ENCODE measurements at regions not wholly inside any gene's neighbourhood (a gene's known extent, or its start where the extent isn't known, plus 50 kb on each side); places are given as distances from the start of the nearest gene placed in this dataset.

- TF ChIP-seq CTCF (IDR thresholded peaks at IDR 0.05): no peak
- no peak for TF ChIP-seq POLR2A (IDR thresholded peaks at IDR 0.05)
- 50 to 58% methylated on average over 2 of the region's 2 CpGs for WGBS, 2 donors
- H3K4me3 ChIP-seq (ENCODE audit: low read depth, poor library complexity, severe bottlenecking): no peak overlapping the region
- intact Hi-C loops (cut with DNase I; ENCODE audit: low total_unique reads): no loop called here
- DNase-seq (ENCODE audit: low spot score in 2 of 2): no peak
Measured at GRCh38 chr20:11748436-11748835, 169.3 kb upstream of the BTBD3 start.

GRCh38 chr20:11752336-11752735 is 165.4 kb upstream of the BTBD3 start:
- WGBS, 2 donors: 95 to 98% methylated on average over 2 of the region's 2 CpGs
- DNase-seq (ENCODE audit: low spot score in 2 of 2): no peak
- no peak for TF ChIP-seq CTCF (IDR thresholded peaks at IDR 0.05)
- no peak for TF ChIP-seq POLR2A (IDR thresholded peaks at IDR 0.05)
- H3K4me3 ChIP-seq (ENCODE audit: low read depth, poor library complexity, severe bottlenecking): no peak overlapping the region
- intact Hi-C loops (cut with DNase I; ENCODE audit: low total_unique reads): no loop called here

- TF ChIP-seq CTCF (IDR thresholded peaks at IDR 0.05) (no peak), POLR2A (IDR thresholded peaks at IDR 0.05) (no peak)
- H3K4me3 ChIP-seq (ENCODE audit: low read depth, poor library complexity, severe bottlenecking): no peak overlapping the region
- intact Hi-C loops (cut with DNase I; ENCODE audit: low total_unique reads): no loop called here
- WGBS, 2 donors: 68 to 71% methylated on average over 2 of the region's 2 CpGs
- no peak for DNase-seq (ENCODE audit: low spot score in 2 of 2)
Measured at GRCh38 chr20:11753155-11753554, 164.5 kb upstream of the BTBD3 start.

GRCh38 chr20:11754451-11754850 is 163.2 kb upstream of the BTBD3 start:
- intact Hi-C loops (cut with DNase I; ENCODE audit: low total_unique reads): no loop called here
- no peak for DNase-seq (ENCODE audit: low spot score in 2 of 2)
- TF ChIP-seq CTCF (IDR thresholded peaks at IDR 0.05) (no peak), POLR2A (IDR thresholded peaks at IDR 0.05) (no peak)
- 61 to 64% methylated on average over 4 of the region's 4 CpGs for WGBS, 2 donors
- H3K4me3 ChIP-seq (ENCODE audit: low read depth, poor library complexity, severe bottlenecking): no peak overlapping the region

GRCh38 chr20:11755071-11755841 is 162.4 kb upstream of the BTBD3 start:
- no peak for DNase-seq (ENCODE audit: low spot score in 2 of 2)
- intact Hi-C loops (cut with DNase I; ENCODE audit: low total_unique reads): no loop called here
- no peak overlapping the region for H3K4me3 ChIP-seq (ENCODE audit: low read depth, poor library complexity, severe bottlenecking)
- TF ChIP-seq POLR2A (IDR thresholded peaks at IDR 0.05) (no peak), CTCF (IDR thresholded peaks at IDR 0.05) (no peak)
- 40 to 42% methylated on average over 6 of the region's 6 CpGs for WGBS, 2 donors

- TF ChIP-seq CTCF (IDR thresholded peaks at IDR 0.05) (no peak), POLR2A (IDR thresholded peaks at IDR 0.05) (no peak)
- no peak for DNase-seq (ENCODE audit: low spot score in 2 of 2)
- intact Hi-C loops (cut with DNase I; ENCODE audit: low total_unique reads): no loop called here
- no peak overlapping the region for H3K4me3 ChIP-seq (ENCODE audit: low read depth, poor library complexity, severe bottlenecking)
- WGBS, 2 donors: 68 to 76% methylated on average over 4 of the region's 4 CpGs
Measured at GRCh38 chr20:11761497-11761896, 156.2 kb upstream of the BTBD3 start.

Measured in lower leg skin (tissue), 4 donors.